Mesenchymal stem cell (in vitro differentiated cells and primary cell): ENCODE measurements at regions not wholly inside any gene's neighbourhood (a gene's known extent, or its start where the extent isn't known, plus 50 kb on each side); places are given as distances from the start of the nearest gene placed in this dataset.

ENCODE experiments used
- DNase-seq: peaks from one replicate; pipeline ENCODE4 v3.0.0-alpha.2; 2013
- H2AFZ ChIP-seq: one replicate; pipeline ENCODE4 v1.6.1; 2013; ENCODE audit warnings: low read depth, mild to moderate bottlenecking, control low read depth, inconsistent platforms, low read length, moderate library complexity
- H2AK5ac ChIP-seq: 2 replicates; pipeline ENCODE4 v1.6.1; 2013; ENCODE audit warnings: low read length, moderate library complexity, mild to moderate bottlenecking, inconsistent platforms; ENCODE audit not compliant: severe bottlenecking
- H2BK120ac ChIP-seq: one replicate; pipeline ENCODE4 v1.6.1; 2013; ENCODE audit warnings: low read depth, mild to moderate bottlenecking, inconsistent platforms, low read length, moderate library complexity
- H2BK12ac ChIP-seq, 2 experiments: one replicate each; pipeline ENCODE4 v1.6.1; 2013; ENCODE audit warnings: inconsistent platforms in 2 of 2, low read length in 2 of 2, mild to moderate bottlenecking in 2 of 2, moderate library complexity in 2 of 2, control low read depth in 1 of 2
- H2BK15ac ChIP-seq: one replicate; pipeline ENCODE4 v1.6.1; 2013; ENCODE audit warnings: mild to moderate bottlenecking, low read depth, inconsistent platforms; ENCODE audit not compliant: poor library complexity, severe bottlenecking
- H2BK5ac ChIP-seq: 2 replicates; pipeline ENCODE4 v1.6.1; 2013; ENCODE audit warnings: low read depth, mild to moderate bottlenecking, low read length, control low read depth, inconsistent platforms; ENCODE audit not compliant: poor library complexity, severe bottlenecking
- H3K14ac ChIP-seq, 2 experiments: one replicate each; pipeline ENCODE4 v1.6.1; 2013; ENCODE audit warnings: inconsistent platforms in 2 of 2, low read length in 2 of 2, control low read depth in 1 of 2, mild to moderate bottlenecking in 1 of 2, moderate library complexity in 1 of 2
- H3K18ac ChIP-seq, 2 experiments: one replicate each; pipeline ENCODE4 v1.6.1; 2013; ENCODE audit warnings: inconsistent platforms in 2 of 2, low read length in 2 of 2, control low read depth in 1 of 2, low read depth in 1 of 2, mild to moderate bottlenecking in 1 of 2
- H3K23ac ChIP-seq, 2 experiments: one replicate each; pipeline ENCODE4 v1.6.1; 2013; ENCODE audit warnings: inconsistent platforms in 2 of 2, low read length in 2 of 2, mild to moderate bottlenecking in 2 of 2, moderate library complexity in 2 of 2, control low read depth in 1 of 2
- H3K27ac ChIP-seq: 2 replicates; pipeline ENCODE4 v1.5.1; 2013; ENCODE audit warnings: mild to moderate bottlenecking, moderate library complexity, low read length, control low read depth, inconsistent platforms; ENCODE audit not compliant: poor library complexity, severe bottlenecking
- H3K27me3 ChIP-seq, 2 experiments: 2 replicates each; pipeline versions ENCODE4 v1.6.1 to v1.7.0; 2013; ENCODE audit warnings: low read length in 2 of 2, mild to moderate bottlenecking in 2 of 2, moderate library complexity in 2 of 2, control low read depth in 1 of 2, inconsistent platforms in 1 of 2; ENCODE audit not compliant: control insufficient read depth in 1 of 2, insufficient read depth in 1 of 2
- H3K36me3 ChIP-seq, 2 experiments: 2 replicates each; pipeline versions ENCODE4 v1.6.1 to v1.7.0; 2013; ENCODE audit warnings: low read length in 2 of 2, control low read depth in 1 of 2, inconsistent platforms in 1 of 2, low read depth in 1 of 2, mild to moderate bottlenecking in 1 of 2; ENCODE audit not compliant: insufficient read depth in 2 of 2, control insufficient read depth in 1 of 2
- H3K4ac ChIP-seq, 2 experiments: one replicate each; pipeline ENCODE4 v1.6.1; 2013; ENCODE audit warnings: inconsistent platforms in 2 of 2, low read length in 2 of 2, mild to moderate bottlenecking in 2 of 2, moderate library complexity in 2 of 2, control low read depth in 1 of 2, low read depth in 1 of 2
- H3K4me1 ChIP-seq: 2 replicates; pipeline ENCODE4 v1.6.1; 2013; ENCODE audit warnings: low read depth, low read length, control low read depth; ENCODE audit not compliant: control insufficient read depth, insufficient read depth
- H3K4me2 ChIP-seq: 2 replicates; pipeline ENCODE4 v1.6.1; 2013; ENCODE audit warnings: low read length, mild to moderate bottlenecking, inconsistent platforms; ENCODE audit not compliant: poor library complexity, severe bottlenecking
- H3K4me3 ChIP-seq, 2 experiments: 2 replicates each; pipeline versions ENCODE4 v1.5.1 to v1.7.0; 2013; ENCODE audit warnings: low read length in 2 of 2, mild to moderate bottlenecking in 2 of 2, control low read depth in 1 of 2, low read depth in 1 of 2; ENCODE audit not compliant: insufficient read depth in 1 of 2
- H3K79me1 ChIP-seq: replicated peaks from 2 replicates; pipeline ENCODE4 v1.6.1; 2013; ENCODE audit warnings: mild to moderate bottlenecking, control low read depth, low read length, inconsistent platforms; ENCODE audit not compliant: poor library complexity, severe bottlenecking
- H3K9ac ChIP-seq: 2 replicates; pipeline ENCODE4 v1.7.0; 2013; ENCODE audit warnings: mild to moderate bottlenecking, low read length, moderate library complexity
- H3K9me3 ChIP-seq: 2 replicates; pipeline ENCODE4 v1.7.0; 2013; ENCODE audit warnings: mild to moderate bottlenecking, low read length; ENCODE audit not compliant: control insufficient read depth
- H4K8ac ChIP-seq: one replicate; pipeline ENCODE4 v1.6.1; 2013; ENCODE audit warnings: inconsistent platforms, mild to moderate bottlenecking, low read length, moderate library complexity
- H4K91ac ChIP-seq: one replicate; pipeline ENCODE4 v1.6.1; 2013; ENCODE audit warnings: mild to moderate bottlenecking, low read length, inconsistent platforms
- WGBS: methylation state at CpG from one replicate; pipeline ENCODE4 v1.1.7; 2013; ENCODE audit warnings: mixed read lengths; 5-methylcytosine and 5-hydroxymethylcytosine counted together

DNA sequence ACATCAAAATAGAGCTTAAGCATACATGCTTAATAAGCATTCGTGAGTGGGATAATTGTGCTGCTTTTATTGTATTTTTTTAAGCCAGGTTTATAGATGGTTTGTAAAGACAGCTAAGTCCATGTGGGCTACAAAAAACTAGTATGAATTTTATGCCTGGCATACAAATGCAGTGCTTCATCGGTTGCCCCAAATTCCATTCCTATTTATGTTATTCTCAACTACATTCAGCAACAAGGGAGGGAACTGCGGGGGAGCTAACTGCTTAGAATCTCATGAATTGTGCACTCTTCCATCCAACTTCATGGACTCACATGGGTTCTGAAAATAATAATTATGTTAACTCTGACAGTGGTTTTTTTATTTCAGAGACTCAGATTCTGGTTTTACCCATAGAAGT, 199.2 kb downstream of the FAM170A start:
- H3K36me3 ChIP-seq, result no peaks in the 10 kb centered on the region
- no peak overlapping the region for H3K4me2 ChIP-seq
- no peak overlapping the region for H3K4ac ChIP-seq
- no peak overlapping the region for H2BK5ac ChIP-seq
- WGBS, result 90% methylated on average over 2 of the region's 3 CpGs
- no peaks in the 10 kb centered on the region for H3K27me3 ChIP-seq
- no peaks in the 10 kb centered on the region for H3K79me1 ChIP-seq
- no peak overlapping the region for H4K91ac ChIP-seq
- H3K23ac ChIP-seq, result no peak overlapping the region
- no peak overlapping the region for H2BK120ac ChIP-seq
- H3K4me1 ChIP-seq, result no peaks in the 10 kb centered on the region
- H3K18ac ChIP-seq, result no peak overlapping the region
- H3K27ac ChIP-seq, result no peak overlapping the region
- no peak overlapping the region for H3K9ac ChIP-seq
- no peak overlapping the region for H3K14ac ChIP-seq
- no peak overlapping the region for H2AK5ac ChIP-seq
- DNase-seq, result no peak
- H2BK12ac ChIP-seq, result no peak overlapping the region
- H3K4me3 ChIP-seq, result no peak overlapping the region
- H2BK15ac ChIP-seq, result no peak overlapping the region
- H4K8ac ChIP-seq, result no peak overlapping the region
- no peaks in the 10 kb centered on the region for H3K9me3 ChIP-seq
- no peak overlapping the region for H2AFZ ChIP-seq

GRCh38 chr5:119829341-119829740, 200.0 kb downstream of the FAM170A start:
- H3K27ac ChIP-seq, result no peak overlapping the region
- no peaks in the 10 kb centered on the region for H3K36me3 ChIP-seq
- no peak overlapping the region for H2BK15ac ChIP-seq
- no peaks in the 10 kb centered on the region for H3K27me3 ChIP-seq
- no peaks in the 10 kb centered on the region for H3K4me1 ChIP-seq
- H2BK120ac ChIP-seq, result no peak overlapping the region
- H3K18ac ChIP-seq, result no peak overlapping the region
- no peak overlapping the region for H4K8ac ChIP-seq
- no peak overlapping the region for H4K91ac ChIP-seq
- no peak overlapping the region for H3K9ac ChIP-seq
- no peaks in the 10 kb centered on the region for H3K79me1 ChIP-seq
- no peak overlapping the region for H3K14ac ChIP-seq
- H3K23ac ChIP-seq, result no peak overlapping the region
- H2AK5ac ChIP-seq, result no peak overlapping the region
- no peak overlapping the region for H2AFZ ChIP-seq
- H2BK12ac ChIP-seq, result no peak overlapping the region
- H2BK5ac ChIP-seq, result no peak overlapping the region
- H3K4me3 ChIP-seq, result no peak overlapping the region
- H3K4ac ChIP-seq, result no peak overlapping the region
- H3K4me2 ChIP-seq, result no peak overlapping the region
- H3K9me3 ChIP-seq, result no peaks in the 10 kb centered on the region
- no peak for DNase-seq

DNA sequence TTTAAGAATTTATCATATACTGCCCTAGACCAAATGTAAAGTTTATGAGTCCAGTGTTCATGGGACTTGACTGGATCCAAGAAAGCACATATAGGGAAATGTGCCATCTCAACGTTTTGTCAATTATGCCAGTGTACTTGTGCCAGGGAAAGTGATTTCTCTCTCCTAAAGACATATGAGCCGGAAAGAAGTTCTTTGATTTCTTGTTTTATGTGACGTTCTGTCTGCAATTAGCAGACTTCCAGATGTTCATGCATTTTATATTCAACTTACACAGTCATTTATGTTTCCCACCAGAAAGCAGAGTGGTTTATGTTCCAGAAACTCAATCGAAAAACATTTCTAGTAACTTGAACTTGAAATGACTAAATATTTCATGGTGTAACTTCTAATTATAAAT, 203.8 kb downstream of the FAM170A start:
- H2AFZ ChIP-seq, result no peak overlapping the region
- H2BK120ac ChIP-seq, result no peak overlapping the region
- H4K8ac ChIP-seq, result no peak overlapping the region
- H3K79me1 ChIP-seq, result no peaks in the 10 kb centered on the region
- no peaks in the 10 kb centered on the region for H3K27me3 ChIP-seq
- no peak overlapping the region for H3K4me2 ChIP-seq
- H3K36me3 ChIP-seq, result no peaks in the 10 kb centered on the region
- no peaks in the 10 kb centered on the region for H3K4me1 ChIP-seq
- no peak overlapping the region for H2BK12ac ChIP-seq
- H2BK15ac ChIP-seq, result no peak overlapping the region
- no peak overlapping the region for H3K14ac ChIP-seq
- no peak overlapping the region for H2AK5ac ChIP-seq
- H3K9ac ChIP-seq, result no peak overlapping the region
- no peak overlapping the region for H3K23ac ChIP-seq
- H3K18ac ChIP-seq, result no peak overlapping the region
- no peak for DNase-seq
- no peak overlapping the region for H3K4ac ChIP-seq
- no peak overlapping the region for H3K4me3 ChIP-seq
- 95% methylated on average over 3 of the region's 4 CpGs for WGBS
- H2BK5ac ChIP-seq, result no peak overlapping the region
- H3K9me3 ChIP-seq, result no peaks in the 10 kb centered on the region
- no peak overlapping the region for H4K91ac ChIP-seq
- H3K27ac ChIP-seq, result no peak overlapping the region

- no peak overlapping the region for H2BK120ac ChIP-seq
- H3K9me3 ChIP-seq, result no peaks in the 10 kb centered on the region
- no peak overlapping the region for H4K91ac ChIP-seq
- no peak overlapping the region for H3K18ac ChIP-seq
- no peaks in the 10 kb centered on the region for H3K4me1 ChIP-seq
- no peak overlapping the region for H3K23ac ChIP-seq
- H3K14ac ChIP-seq, result no peak overlapping the region
- H3K4ac ChIP-seq, result no peak overlapping the region
- no peak overlapping the region for H4K8ac ChIP-seq
- H2BK12ac ChIP-seq, result no peak overlapping the region
- H2BK15ac ChIP-seq, result no peak overlapping the region
- H3K27me3 ChIP-seq, result no peaks in the 10 kb centered on the region
- H2AK5ac ChIP-seq, result no peak overlapping the region
- H3K9ac ChIP-seq, result no peak overlapping the region
- H3K4me2 ChIP-seq, result no peak overlapping the region
- H3K79me1 ChIP-seq, result no peaks in the 10 kb centered on the region
- H3K27ac ChIP-seq, result no peak overlapping the region
- DNase-seq, result no peak
- H2BK5ac ChIP-seq, result no peak overlapping the region
- no peaks in the 10 kb centered on the region for H3K36me3 ChIP-seq
- no peak overlapping the region for H3K4me3 ChIP-seq
- H2AFZ ChIP-seq, result no peak overlapping the region
These were observed 210.8 kb downstream of the FAM170A start for GRCh38 chr5:119840175-119840574.
